Upper lobe of left lung (tissue), 6 donors: ENCODE measurements at regions not wholly inside any gene's neighbourhood (a gene's known extent, or its start where the extent isn't known, plus 50 kb on each side); places are given as distances from the start of the nearest gene placed in this dataset.

Experiments used
- ATAC-seq, 2 donors: fragments of 200-7000 bp; cut with Tn5 transposase; one replicate each; pipeline ENCODE4 v1.9.1; 2022; ENCODE audit warnings: mild to moderate bottlenecking in 2 of 2, moderate library complexity in 2 of 2; ENCODE audit not compliant: low FRiP score in 2 of 2
- DNase-seq, 2 donors: peaks; one replicate each; pipeline ENCODE4 v3.0.0-alpha.2; 2019 to 2020
- H3K27ac ChIP-seq, 4 donors: fragments of 200-600 bp; sonication (generic); one replicate each; pipeline ENCODE4 v1.5.1; 2016 to 2019
- H3K27me3 ChIP-seq, 4 donors: fragments of 200-600 bp; sonication (generic); one replicate each; pipeline ENCODE4 v1.5.1; 2017 to 2019
- H3K36me3 ChIP-seq, 4 donors: fragments of 200-600 bp; sonication (generic); one replicate each; pipeline ENCODE4 v1.5.1; 2016 to 2019
- H3K4me1 ChIP-seq, 4 donors: fragments of 200-600 bp; sonication (generic); one replicate each; pipeline ENCODE4 v1.5.1; 2018 to 2019
- H3K4me3 ChIP-seq, 4 donors: fragments of 200-600 bp; sonication (generic); one replicate each; pipeline ENCODE4 v1.5.1; 2017 to 2019; ENCODE audit warnings: mild to moderate bottlenecking in 2 of 4, moderate library complexity in 1 of 4
- H3K9me3 ChIP-seq, 4 donors: fragments of 200-600 bp; sonication (generic); one replicate each; pipeline ENCODE4 v1.5.1; 2018 to 2019
- CTCF ChIP-seq, 6 experiments: fragments of 450-650 bp in 4 of 6; fragments of 200-600 bp in 2 of 6; sonication (generic) in 2 of 6; IDR thresholded peaks; one replicate each; pipeline ENCODE4 v1.5.1; 2016 to 2019; ENCODE audit warnings: antibody characterized with exemption in 6 of 6
- EP300 ChIP-seq, 4 donors: sonication (generic); formaldehyde crosslinking; IDR thresholded peaks; one replicate each; pipeline ENCODE4 v1.5.1; 2017; ENCODE audit warnings: antibody characterized with exemption in 4 of 4, control low read depth in 2 of 4
- POLR2A ChIP-seq, 4 donors: fragments of 450-650 bp; IDR thresholded peaks; one replicate each; pipeline ENCODE4 v1.5.1; 2016 to 2017; ENCODE audit warnings: antibody characterized with exemption in 4 of 4, mild to moderate bottlenecking in 2 of 4
- POLR2AphosphoS5 ChIP-seq, 2 donors: sonication (generic); formaldehyde crosslinking; IDR thresholded peaks; one replicate each; pipeline ENCODE4 v1.5.1; 2017; ENCODE audit warnings: antibody characterized with exemption in 2 of 2
- whole genome bisulfite sequencing, 2 donors: methylation state at CpG; one replicate each; pipeline ENCODE4 v1.1.5; 2017 to 2018; 5-methylcytosine and 5-hydroxymethylcytosine counted together
- donor health status: DM: no; HTN: no; CAD: no; lungs with moderate emphysema.
- donor health status: DM: no; HTN: yes; CAD: no; lungs with severe emphysema.

GRCh38 chr4:186936496-186937375, 213.1 kb upstream of the FAT1 start:
- WGBS, 2 donors = 26 to 28% methylated on average over 9 of the region's 9 CpGs
- ATAC-seq (peak; percentile 47 to 85), DNase-seq (no peak)
- H3K27ac ChIP-seq = peak overlapping the region in 2 of 4 donors; percentile 38 to 65
- no peaks in the 10 kb centered on the region for H3K27me3 ChIP-seq
- no peaks in the 10 kb centered on the region for H3K36me3 ChIP-seq
- H3K9me3 ChIP-seq = no peaks in the 10 kb centered on the region
- no peak overlapping the region for H3K4me3 ChIP-seq
- TF ChIP-seq CTCF (IDR thresholded peaks at IDR 0.05) (peak in 2 of 6 experiments; percentile 25 to 57), EP300 (IDR thresholded peaks at IDR 0.05) (no peak)
- peaks cover 6 to 18% (median 10%) of the 10 kb centered on the region in 4 donors for H3K4me1 ChIP-seq

- Histone ChIP-seq H3K4me3 (no peak overlapping the region), H3K27me3 (no peaks in the 10 kb centered on the region), H3K9me3 (no peaks in the 10 kb centered on the region), H3K4me1 (peaks cover 0 to 9% (median 7%) of the 10 kb centered on the region in 4 donors), H3K27ac (no peak overlapping the region), H3K36me3 (no peaks in the 10 kb centered on the region)
- TF ChIP-seq EP300 (IDR thresholded peaks at IDR 0.05) (no peak), POLR2AphosphoS5 (IDR thresholded peaks at IDR 0.05) (no peak), POLR2A (IDR thresholded peaks at IDR 0.05) (no peak), CTCF (IDR thresholded peaks at IDR 0.05) (no peak)
- WGBS, 2 donors = 100% methylated on average over 1 of the region's 1 CpG
- ATAC-seq (no peak), DNase-seq (no peak)
Observed at GRCh38 chr4:186939226-186939625, 215.6 kb upstream of the FAT1 start.

GRCh38 chr4:186939766-186940165, 216.1 kb upstream of the FAT1 start:
- Histone ChIP-seq H3K27ac (no peak overlapping the region), H3K36me3 (no peaks in the 10 kb centered on the region), H3K4me3 (no peak overlapping the region), H3K27me3 (no peaks in the 10 kb centered on the region), H3K9me3 (no peaks in the 10 kb centered on the region), H3K4me1 (peaks cover 0 to 9% (median 7%) of the 10 kb centered on the region in 4 donors)
- TF ChIP-seq EP300 (IDR thresholded peaks at IDR 0.05) (no peak), CTCF (IDR thresholded peaks at IDR 0.05) (no peak), POLR2AphosphoS5 (IDR thresholded peaks at IDR 0.05) (no peak), POLR2A (IDR thresholded peaks at IDR 0.05) (no peak)
- ATAC-seq = no peak
- no peak for DNase-seq

GRCh38 chr4:186940476-186940875, 216.8 kb upstream of the FAT1 start:
- DNase-seq (no peak), ATAC-seq (no peak)
- Histone ChIP-seq H3K27me3 (no peaks in the 10 kb centered on the region), H3K4me1 (peaks cover 0 to 9% (median 7%) of the 10 kb centered on the region in 4 donors), H3K4me3 (no peak overlapping the region), H3K27ac (no peak overlapping the region), H3K9me3 (no peaks in the 10 kb centered on the region), H3K36me3 (no peaks in the 10 kb centered on the region)
- WGBS, 2 donors = 77 to 85% methylated on average over 2 of the region's 2 CpGs
- no peak for TF ChIP-seq POLR2AphosphoS5 (IDR thresholded peaks at IDR 0.05)
- TF ChIP-seq CTCF (IDR thresholded peaks at IDR 0.05) = no peak
- TF ChIP-seq POLR2A (IDR thresholded peaks at IDR 0.05) = no peak
- no peak for TF ChIP-seq EP300 (IDR thresholded peaks at IDR 0.05)
